ENCODE measurements at regions not wholly inside any gene's neighbourhood (a gene's known extent, or its start where the extent isn't known, plus 50 kb on each side); places are given as distances from the start of the nearest gene placed in this dataset.

DNA sequence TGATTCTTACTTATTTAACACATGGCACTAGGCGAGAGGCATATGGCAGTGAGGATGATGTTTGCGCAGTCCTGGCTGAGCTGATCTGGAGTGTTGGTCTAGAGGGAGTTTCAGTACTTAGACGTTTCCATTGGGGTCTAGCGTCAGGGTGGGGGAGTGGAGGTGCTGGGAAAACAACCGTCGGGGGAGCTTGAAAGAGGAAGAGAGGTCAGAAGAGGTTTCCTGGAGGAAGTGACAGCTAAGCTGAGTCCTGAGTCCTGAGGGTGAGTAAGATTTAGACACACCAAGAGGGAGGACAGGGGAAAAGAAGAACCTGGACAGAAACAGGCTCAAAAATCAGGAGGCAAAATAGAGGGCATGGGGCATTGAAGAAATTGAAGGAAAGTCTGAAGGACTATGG is 81.4 kb downstream of the ALOX5AP start:
- no peaks in the 10 kb centered on the region for H3K9me3 Mint-ChIP-seq
- H3K36me3 Mint-ChIP-seq (ENCODE audit: low read depth), result no peaks in the 10 kb centered on the region
- H3K27me3 Mint-ChIP-seq (ENCODE audit: low read depth), result peaks cover 32% of the 10 kb centered on the region
- H3K4me1 Mint-ChIP-seq (ENCODE audit: low read depth), result peaks cover 5% of the 10 kb centered on the region
- no peak for DNase-seq (ENCODE audit: low spot score)
- no peak overlapping the region for H3K27ac Mint-ChIP-seq
- H3K4me3 Mint-ChIP-seq (ENCODE audit: low read depth), result no peak overlapping the region
- intact Hi-C loops (cut with micrococcal nuclease), result no loop called here

DNA sequence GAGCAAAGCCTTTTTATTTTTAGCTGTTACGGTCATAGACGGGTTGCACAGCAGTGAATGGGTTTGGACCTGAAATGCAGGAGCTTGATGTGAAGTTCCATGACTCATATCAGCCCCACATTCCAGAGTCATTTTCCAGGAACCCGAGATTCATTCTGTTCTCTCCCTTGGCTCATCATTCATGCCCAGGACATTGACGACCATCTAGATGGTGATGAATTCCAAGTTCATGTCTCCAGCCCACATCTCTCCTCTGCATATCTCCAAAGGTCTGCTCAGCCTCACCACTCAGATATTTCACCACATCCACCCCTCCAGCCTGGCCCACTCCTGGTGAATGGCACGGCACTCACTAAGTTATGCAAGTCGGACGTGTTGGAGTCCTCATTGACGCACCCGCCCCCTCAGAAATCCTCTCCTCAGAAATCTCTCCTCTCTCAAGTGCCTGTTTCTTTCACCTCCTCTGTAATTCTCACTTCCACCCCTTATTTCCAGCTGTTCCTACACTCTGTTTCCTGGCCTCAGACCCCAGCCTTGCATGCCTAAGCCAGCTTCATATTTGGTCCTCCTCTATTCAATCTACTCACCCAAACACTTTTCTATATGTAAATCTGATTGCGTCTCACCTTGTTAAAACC is 83.1 kb downstream of the ALOX5AP start:
- Mint-ChIP-seq H3K27me3 (ENCODE audit: low read depth) (peaks cover 39% of the 10 kb centered on the region), H3K9me3 (no peaks in the 10 kb centered on the region), H3K4me1 (ENCODE audit: low read depth) (peaks cover 5% of the 10 kb centered on the region), H3K4me3 (ENCODE audit: low read depth) (no peak overlapping the region), H3K36me3 (ENCODE audit: low read depth) (no peaks in the 10 kb centered on the region), H3K27ac (no peak overlapping the region)
- no peak for DNase-seq (ENCODE audit: low spot score)
- intact Hi-C loops (cut with micrococcal nuclease), result no loop called here

DNA sequence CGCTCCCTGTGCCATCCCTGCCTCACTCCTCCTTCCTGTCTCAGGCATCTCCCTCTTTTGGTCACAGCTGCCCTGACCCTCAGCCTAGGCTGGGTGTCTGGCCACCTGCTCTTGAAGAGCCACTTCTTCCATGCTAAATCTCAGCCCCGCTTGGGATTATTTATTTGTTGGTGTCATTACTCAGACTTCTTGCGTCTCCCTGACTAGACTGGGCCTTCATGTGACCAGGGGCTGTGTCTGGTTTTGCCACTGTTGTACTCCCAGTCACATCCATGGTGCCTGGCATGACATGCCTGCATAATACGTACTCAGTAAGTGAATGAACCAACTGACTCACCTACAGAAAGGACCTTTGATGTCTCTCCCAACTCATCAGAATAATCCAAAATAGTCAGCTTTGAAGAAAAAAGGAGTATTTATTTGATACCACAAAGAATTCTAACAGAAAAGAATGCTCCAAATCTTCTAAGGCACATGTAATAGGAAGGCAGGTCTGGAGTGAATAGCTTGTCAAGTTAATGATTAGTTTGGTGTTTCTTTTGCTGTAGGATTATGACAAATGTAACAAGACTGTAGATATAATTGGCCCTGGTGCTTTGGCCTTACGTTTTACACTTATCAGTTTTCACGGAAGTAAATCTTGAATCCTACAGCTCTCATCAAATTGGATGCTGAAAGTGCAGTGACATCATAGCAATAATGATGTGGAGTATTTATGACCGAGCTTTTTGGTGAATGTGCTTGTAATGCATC is 84.0 kb downstream of the ALOX5AP start:
- Mint-ChIP-seq H3K4me3 (ENCODE audit: low read depth) (no peak overlapping the region), H3K9me3 (no peaks in the 10 kb centered on the region), H3K27ac (no peak overlapping the region), H3K36me3 (ENCODE audit: low read depth) (no peaks in the 10 kb centered on the region), H3K27me3 (ENCODE audit: low read depth) (peaks cover 40% of the 10 kb centered on the region), H3K4me1 (ENCODE audit: low read depth) (peaks cover 5% of the 10 kb centered on the region)
- no peak for DNase-seq (ENCODE audit: low spot score)
- intact Hi-C loops (cut with micrococcal nuclease), result no loop called here

DNA sequence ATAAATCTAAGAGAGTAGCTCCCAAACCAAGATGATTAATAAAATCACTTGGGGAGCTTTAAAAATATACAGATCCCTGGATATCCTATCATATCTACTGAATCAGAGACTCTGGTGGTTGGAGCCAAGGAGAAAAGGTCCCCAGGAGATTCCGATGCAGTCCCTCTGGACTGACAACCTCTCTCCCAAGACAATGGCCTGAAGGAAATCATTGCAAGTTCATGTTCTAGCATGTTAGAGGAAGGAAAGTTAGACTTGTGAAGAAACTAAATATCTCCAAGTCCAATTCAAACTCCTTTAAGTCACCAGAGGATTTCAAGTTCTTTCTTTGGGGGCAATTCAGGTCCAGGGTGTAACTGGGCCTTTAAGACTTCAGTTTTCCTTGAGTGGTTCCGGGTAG is 84.7 kb upstream of the MEDAG start:
- Mint-ChIP-seq H3K27me3 (ENCODE audit: low read depth) (peaks cover 38% of the 10 kb centered on the region), H3K4me3 (ENCODE audit: low read depth) (no peak overlapping the region), H3K36me3 (ENCODE audit: low read depth) (no peaks in the 10 kb centered on the region), H3K4me1 (ENCODE audit: low read depth) (peaks cover 5% of the 10 kb centered on the region), H3K9me3 (no peaks in the 10 kb centered on the region), H3K27ac (no peak overlapping the region)
- intact Hi-C loops (cut with micrococcal nuclease), result no loop called here
- DNase-seq (ENCODE audit: low spot score), result no peak

DNA sequence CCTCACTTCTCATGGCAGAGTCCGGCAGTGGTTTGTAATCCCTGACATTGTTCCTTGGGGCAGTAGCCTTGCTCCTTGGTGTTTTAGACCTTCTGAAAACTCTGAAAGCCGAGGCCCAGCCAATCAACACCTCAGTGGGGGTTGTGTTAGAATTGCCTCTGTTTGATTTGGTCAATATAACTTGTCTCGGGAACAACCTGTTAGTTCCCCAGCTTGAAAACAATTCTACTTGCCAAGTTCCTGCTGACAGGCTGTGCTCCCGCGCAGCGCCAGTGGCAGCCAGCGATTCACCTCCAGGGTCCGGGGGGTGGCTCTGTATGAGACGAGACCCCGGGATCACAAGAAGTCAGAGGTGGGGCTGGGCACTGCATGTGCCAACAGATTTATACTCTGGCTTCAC is 81.4 kb upstream of the MEDAG start:
- no peak for DNase-seq (ENCODE audit: low spot score)
- Mint-ChIP-seq H3K9me3 (no peaks in the 10 kb centered on the region), H3K27me3 (ENCODE audit: low read depth) (peaks cover 19% of the 10 kb centered on the region), H3K36me3 (ENCODE audit: low read depth) (no peaks in the 10 kb centered on the region), H3K27ac (no peak overlapping the region), H3K4me1 (ENCODE audit: low read depth) (no peaks in the 10 kb centered on the region), H3K4me3 (ENCODE audit: low read depth) (no peak overlapping the region)
- intact Hi-C loops (cut with micrococcal nuclease), result no loop called here

DNA sequence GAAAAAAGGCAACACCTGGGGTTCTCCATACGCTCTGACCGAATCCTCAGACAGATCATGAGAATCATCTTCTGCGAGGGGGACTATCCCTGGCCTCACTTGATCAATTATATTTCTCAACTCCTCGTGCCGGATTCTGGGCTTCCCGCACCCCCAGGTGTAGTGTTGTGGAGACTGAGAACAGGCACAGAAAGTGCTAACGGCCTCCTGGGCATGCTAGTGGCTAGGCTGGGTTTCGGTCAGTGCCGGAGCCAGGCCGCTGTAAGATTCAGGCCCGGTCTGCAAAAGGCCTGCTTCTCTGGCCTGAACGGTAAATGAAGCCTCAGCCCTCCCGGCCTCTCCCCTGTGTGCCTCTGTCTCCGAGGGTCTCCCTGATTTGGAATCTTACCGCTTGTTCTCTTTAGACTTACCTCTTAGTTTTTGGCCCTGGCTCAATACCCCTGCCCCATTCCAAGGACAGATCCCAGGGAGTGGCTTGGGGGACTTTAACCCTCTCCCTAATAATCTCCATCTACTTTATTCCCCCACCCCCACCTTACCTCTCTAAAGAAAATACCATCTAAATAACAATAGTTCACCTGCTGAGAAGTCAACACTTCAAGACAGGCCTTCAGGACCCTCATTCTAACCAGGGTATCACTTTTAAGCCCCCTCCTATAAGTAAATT is 79.0 kb upstream of the MEDAG start:
- no peak overlapping the region for H3K4me3 Mint-ChIP-seq (ENCODE audit: low read depth)
- H3K27ac Mint-ChIP-seq, result no peak overlapping the region
- no peaks in the 10 kb centered on the region for H3K36me3 Mint-ChIP-seq (ENCODE audit: low read depth)
- no peaks in the 10 kb centered on the region for H3K9me3 Mint-ChIP-seq
- DNase-seq (ENCODE audit: low spot score), result no peak
- intact Hi-C loops (cut with micrococcal nuclease), result no loop called here
- no peaks in the 10 kb centered on the region for H3K4me1 Mint-ChIP-seq (ENCODE audit: low read depth)
- peaks cover 14% of the 10 kb centered on the region for H3K27me3 Mint-ChIP-seq (ENCODE audit: low read depth)

DNA sequence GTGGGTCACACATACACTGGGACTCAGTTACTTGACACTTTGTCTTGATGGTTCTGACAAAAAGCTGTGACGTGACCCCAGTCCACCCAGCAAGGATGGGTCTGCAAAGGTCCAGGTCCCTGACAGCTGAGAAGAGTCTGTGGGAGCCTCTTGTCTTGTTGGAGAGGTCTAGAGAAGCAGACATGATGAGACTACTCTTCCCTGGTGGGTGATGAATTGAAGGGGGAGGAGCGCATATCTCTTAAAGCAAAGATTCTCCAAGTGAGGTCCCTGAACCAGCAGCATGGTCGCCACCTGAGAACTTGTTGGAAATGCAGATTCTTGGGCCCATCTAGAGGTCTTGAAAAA is 78.5 kb upstream of the MEDAG start:
- intact Hi-C loops (cut with micrococcal nuclease), result no loop called here
- no peaks in the 10 kb centered on the region for H3K4me1 Mint-ChIP-seq (ENCODE audit: low read depth)
- H3K4me3 Mint-ChIP-seq (ENCODE audit: low read depth), result no peak overlapping the region
- no peaks in the 10 kb centered on the region for H3K36me3 Mint-ChIP-seq (ENCODE audit: low read depth)
- no peaks in the 10 kb centered on the region for H3K9me3 Mint-ChIP-seq
- no peak overlapping the region for H3K27ac Mint-ChIP-seq
- peaks cover 13% of the 10 kb centered on the region for H3K27me3 Mint-ChIP-seq (ENCODE audit: low read depth)
- no peak for DNase-seq (ENCODE audit: low spot score)

DNA sequence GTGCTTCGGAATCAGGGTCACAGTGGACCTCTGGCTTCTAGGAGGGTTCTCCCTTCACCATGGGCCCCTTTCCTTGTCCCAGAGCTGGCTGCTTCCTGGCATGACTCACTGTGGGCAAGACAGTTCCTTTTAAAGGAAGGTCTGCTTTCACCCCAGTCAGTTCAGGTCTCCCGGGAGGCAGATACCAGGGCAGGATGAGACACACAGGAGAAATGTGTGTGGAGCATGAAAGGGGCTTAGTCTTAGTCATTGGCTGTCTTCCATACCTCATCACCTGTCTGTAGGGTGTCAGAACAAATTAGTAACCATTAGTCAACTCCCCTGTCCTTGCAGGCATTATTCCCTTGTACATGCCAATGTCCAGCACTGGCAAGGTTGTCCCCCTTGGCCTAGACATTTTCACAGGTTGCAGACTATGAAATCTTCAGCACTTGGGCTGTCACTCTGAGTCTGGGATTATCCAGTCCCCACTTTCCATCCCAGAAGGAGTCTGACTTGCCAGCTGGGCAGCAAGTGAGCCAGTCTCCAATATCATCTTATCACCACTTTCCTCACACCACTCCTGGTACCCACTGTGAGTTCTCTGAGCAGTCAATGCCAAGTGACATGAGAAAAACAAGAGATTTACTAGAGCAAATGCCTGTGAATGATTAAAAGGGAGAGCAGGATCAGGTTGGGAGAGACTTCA is 76.8 kb upstream of the MEDAG start:
- Mint-ChIP-seq H3K4me3 (ENCODE audit: low read depth) (no peak overlapping the region), H3K4me1 (ENCODE audit: low read depth) (no peaks in the 10 kb centered on the region), H3K27me3 (ENCODE audit: low read depth) (peaks cover 7% of the 10 kb centered on the region), H3K9me3 (no peaks in the 10 kb centered on the region), H3K36me3 (ENCODE audit: low read depth) (no peaks in the 10 kb centered on the region), H3K27ac (no peak overlapping the region)
- no peak for DNase-seq (ENCODE audit: low spot score)
- intact Hi-C loops (cut with micrococcal nuclease), result no loop called here

DNA sequence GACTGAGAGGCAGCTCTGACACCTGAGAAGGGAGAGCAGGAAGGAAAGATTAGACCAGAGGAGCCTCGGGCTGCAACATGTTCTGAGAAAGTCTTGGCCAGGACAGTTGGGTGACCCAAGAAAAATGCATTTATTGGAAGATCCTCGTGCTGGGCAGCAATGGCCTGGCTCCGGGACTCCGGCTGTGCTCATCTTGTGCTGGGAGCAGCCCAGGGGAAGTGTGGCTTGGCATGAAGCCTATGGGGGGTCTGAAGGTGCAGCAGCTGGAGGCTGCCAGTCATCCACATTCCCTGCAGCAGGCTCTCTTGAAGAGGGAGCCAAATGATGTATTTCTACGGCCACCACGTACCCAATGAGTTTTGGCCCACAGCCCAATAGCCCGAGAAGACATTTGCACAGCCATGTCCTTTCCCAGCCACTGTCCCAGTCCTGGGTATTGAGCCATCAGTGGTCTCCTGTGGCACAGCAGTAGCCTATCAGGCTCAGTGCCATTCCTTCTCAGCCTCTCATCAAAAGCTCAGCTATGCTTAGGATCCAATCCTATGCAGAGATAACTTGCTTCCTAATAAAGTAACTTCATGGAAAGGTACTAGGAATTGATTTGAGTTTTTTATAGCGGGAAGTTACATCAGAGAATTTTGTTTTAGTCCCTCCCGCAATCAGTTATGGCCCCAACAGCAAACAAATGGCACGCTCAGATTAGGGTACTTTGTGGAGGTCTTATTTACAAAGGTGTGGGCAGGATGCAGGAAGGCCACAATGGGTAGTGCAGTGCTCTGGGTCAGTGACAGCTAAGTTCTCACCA is 76.0 kb upstream of the MEDAG start:
- Mint-ChIP-seq H3K36me3 (ENCODE audit: low read depth) (no peaks in the 10 kb centered on the region), H3K27me3 (ENCODE audit: low read depth) (peaks cover 4% of the 10 kb centered on the region), H3K27ac (no peak overlapping the region), H3K9me3 (no peaks in the 10 kb centered on the region), H3K4me3 (ENCODE audit: low read depth) (no peak overlapping the region), H3K4me1 (ENCODE audit: low read depth) (no peaks in the 10 kb centered on the region)
- intact Hi-C loops (cut with micrococcal nuclease), result no loop called here
- DNase-seq (ENCODE audit: low spot score), result no peak

DNA sequence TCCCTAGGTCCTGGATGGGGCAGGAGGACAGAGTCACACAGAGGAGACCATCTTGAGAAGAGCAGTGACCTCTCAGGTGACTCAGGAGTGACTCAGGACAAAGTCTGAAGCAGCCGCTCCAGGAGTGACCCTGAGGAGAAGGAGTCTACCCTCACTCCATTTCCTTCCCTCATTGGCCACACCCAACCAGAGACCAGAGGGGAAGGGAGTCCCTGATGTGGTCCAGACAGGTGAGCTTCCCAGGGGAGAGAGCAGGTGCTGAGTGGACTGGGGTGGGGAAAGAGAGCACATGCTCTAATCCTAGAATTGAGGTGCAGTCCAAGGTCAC is 75.5 kb upstream of the MEDAG start:
- no peaks in the 10 kb centered on the region for H3K36me3 Mint-ChIP-seq (ENCODE audit: low read depth)
- H3K4me3 Mint-ChIP-seq (ENCODE audit: low read depth), result no peak overlapping the region
- intact Hi-C loops (cut with micrococcal nuclease), result no loop called here
- no peaks in the 10 kb centered on the region for H3K9me3 Mint-ChIP-seq
- H3K4me1 Mint-ChIP-seq (ENCODE audit: low read depth), result no peaks in the 10 kb centered on the region
- no peak overlapping the region for H3K27ac Mint-ChIP-seq
- DNase-seq (ENCODE audit: low spot score), result no peak
- peaks cover 2% of the 10 kb centered on the region for H3K27me3 Mint-ChIP-seq (ENCODE audit: low read depth)

DNA sequence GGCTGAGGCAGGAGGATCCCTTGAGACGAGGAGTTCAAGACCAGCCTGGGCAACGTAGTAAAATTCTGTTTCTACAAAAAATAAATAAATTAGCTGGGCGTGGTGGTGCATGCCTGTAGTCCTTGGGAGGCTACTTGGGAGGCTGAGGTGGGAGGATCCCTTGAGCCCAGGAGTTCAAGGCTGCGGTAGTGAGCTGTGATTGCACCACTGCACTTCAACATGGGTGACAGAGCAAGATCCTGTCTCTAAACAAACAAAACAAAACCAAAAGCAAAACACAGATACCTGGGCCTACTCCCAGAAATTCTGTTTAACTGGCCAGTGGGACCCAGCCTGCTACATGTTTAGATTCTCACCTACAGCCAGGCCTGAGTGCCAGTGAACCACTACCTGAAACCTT is 74.6 kb upstream of the MEDAG start:
- intact Hi-C loops (cut with micrococcal nuclease), result no loop called here
- H3K4me3 Mint-ChIP-seq (ENCODE audit: low read depth), result no peak overlapping the region
- H3K4me1 Mint-ChIP-seq (ENCODE audit: low read depth), result no peaks in the 10 kb centered on the region

DNA sequence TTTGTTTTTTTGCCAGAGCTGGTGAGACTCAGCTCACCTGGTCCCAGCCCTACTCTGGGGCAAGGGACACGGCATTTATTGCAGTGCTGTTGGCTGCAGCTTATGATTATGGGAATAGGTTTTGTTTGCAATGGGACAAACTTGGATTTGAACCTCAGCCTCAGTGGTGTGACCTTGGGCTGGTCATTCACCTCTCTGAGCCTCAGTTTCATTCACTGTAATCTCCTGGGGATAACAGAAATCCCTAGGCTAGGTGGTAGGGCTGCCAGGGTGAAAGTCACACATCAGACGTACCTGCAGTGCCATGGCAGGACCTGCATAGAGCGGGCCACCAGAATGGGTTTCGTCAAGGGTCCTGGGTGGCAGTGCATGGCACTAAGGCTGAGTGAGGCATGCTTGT is 73.7 kb upstream of the MEDAG start:
- H3K4me3 Mint-ChIP-seq (ENCODE audit: low read depth), result no peak overlapping the region
- no peaks in the 10 kb centered on the region for H3K36me3 Mint-ChIP-seq (ENCODE audit: low read depth)
- H3K27me3 Mint-ChIP-seq (ENCODE audit: low read depth), result peaks cover 2% of the 10 kb centered on the region
- intact Hi-C loops (cut with micrococcal nuclease), result no loop called here
- no peak overlapping the region for H3K27ac Mint-ChIP-seq
- DNase-seq (ENCODE audit: low spot score), result no peak
- no peaks in the 10 kb centered on the region for H3K9me3 Mint-ChIP-seq
- no peaks in the 10 kb centered on the region for H3K4me1 Mint-ChIP-seq (ENCODE audit: low read depth)

More for the DNA sequence above, 74.6 kb upstream of the MEDAG start:
- Mint-ChIP-seq H3K27ac (no peak overlapping the region), H3K36me3 (ENCODE audit: low read depth) (no peaks in the 10 kb centered on the region), H3K9me3 (no peaks in the 10 kb centered on the region), H3K27me3 (ENCODE audit: low read depth) (peaks cover 2% of the 10 kb centered on the region)
- DNase-seq (ENCODE audit: low spot score), result no peak
